DOHH2 (cell line): ENCODE measurements at regions not wholly inside any gene's neighbourhood (a gene's known extent, or its start where the extent isn't known, plus 50 kb on each side); places are given as distances from the start of the nearest gene placed in this dataset.

Source experiments
- H3F3A ChIP-seq: fragments of 200-600 bp; sonication (generic), shearing (Covaris generic); 2 replicates; pipeline ENCODE4 v1.6.0; 2016; ENCODE audit warnings: antibody characterized with exemption, mild to moderate bottlenecking; ENCODE audit not compliant: control insufficient read depth, insufficient read depth
- H3K27ac ChIP-seq: fragments of 200-600 bp; sonication (generic); 2 replicates; pipeline ENCODE4 v1.5.1; 2014; ENCODE audit warnings: low read depth, mild to moderate bottlenecking, low read length, moderate library complexity
- H3K27me3 ChIP-seq: fragments of 200-600 bp; sonication (generic); 2 replicates; pipeline ENCODE4 v1.6.1; 2014; ENCODE audit warnings: mild to moderate bottlenecking, low read length, mixed read lengths; ENCODE audit not compliant: control insufficient read depth
- H3K36me3 ChIP-seq: fragments of 200-600 bp; sonication (generic); 2 replicates; pipeline ENCODE4 v1.6.1; 2014; ENCODE audit warnings: mild to moderate bottlenecking, low read length, moderate library complexity, mixed read lengths; ENCODE audit not compliant: control insufficient read depth
- H3K4me1 ChIP-seq: fragments of 200-600 bp; sonication (generic); 2 replicates; pipeline ENCODE4 v1.6.1; 2014; ENCODE audit warnings: mild to moderate bottlenecking, low read length, mixed read lengths; ENCODE audit not compliant: control insufficient read depth
- H3K4me2 ChIP-seq: fragments of 200-600 bp; sonication (generic); 2 replicates; pipeline ENCODE4 v1.6.0; 2014; ENCODE audit warnings: mild to moderate bottlenecking, low read length, moderate library complexity
- H3K4me3 ChIP-seq: fragments of 200-600 bp; sonication (generic); 2 replicates; pipeline ENCODE4 v1.5.1; 2014; ENCODE audit warnings: mild to moderate bottlenecking, low read length, mixed read lengths
- H3K79me2 ChIP-seq: fragments of 200-600 bp; sonication (generic); 2 replicates; pipeline ENCODE4 v1.6.1; 2014; ENCODE audit warnings: mild to moderate bottlenecking, low read length, mixed read lengths; ENCODE audit not compliant: control insufficient read depth
- H3K9me2 ChIP-seq: fragments of 200-600 bp; sonication (generic); replicated peaks from 2 replicates; pipeline ENCODE4 v1.6.1; 2014; ENCODE audit warnings: mild to moderate bottlenecking, low read length, mixed read lengths; ENCODE audit not compliant: control insufficient read depth
- H3K9me3 ChIP-seq: fragments of 200-600 bp; sonication (generic); 2 replicates; pipeline ENCODE4 v1.6.1; 2014; ENCODE audit warnings: antibody characterized with exemption, low read length, mixed read lengths; ENCODE audit not compliant: control insufficient read depth, insufficient read depth
- H4K20me1 ChIP-seq: fragments of 200-600 bp; sonication (generic); 2 replicates; pipeline ENCODE4 v1.6.0; 2014; ENCODE audit warnings: low read depth, mild to moderate bottlenecking, antibody characterized with exemption, low read length, moderate library complexity; ENCODE audit not compliant: control insufficient read depth, insufficient read depth
- EZH2phosphoT487 ChIP-seq: fragments of 200-600 bp; sonication (generic); IDR thresholded peaks from 2 replicates; pipeline ENCODE4 v1.6.1; 2017; ENCODE audit warnings: borderline replicate concordance, mild to moderate bottlenecking, antibody characterized with exemption, low read length, moderate library complexity, mixed read lengths
- TF ChIP-seq, protein P1 (sequence below): fragments of 200-600 bp; sonication (generic); IDR thresholded peaks from one replicate; pipeline ENCODE4 v1.5.1; 2014; ENCODE audit warnings: antibody characterized with exemption, mild to moderate bottlenecking, low read depth, low read length; ENCODE audit not compliant: poor library complexity, severe bottlenecking

DNA sequence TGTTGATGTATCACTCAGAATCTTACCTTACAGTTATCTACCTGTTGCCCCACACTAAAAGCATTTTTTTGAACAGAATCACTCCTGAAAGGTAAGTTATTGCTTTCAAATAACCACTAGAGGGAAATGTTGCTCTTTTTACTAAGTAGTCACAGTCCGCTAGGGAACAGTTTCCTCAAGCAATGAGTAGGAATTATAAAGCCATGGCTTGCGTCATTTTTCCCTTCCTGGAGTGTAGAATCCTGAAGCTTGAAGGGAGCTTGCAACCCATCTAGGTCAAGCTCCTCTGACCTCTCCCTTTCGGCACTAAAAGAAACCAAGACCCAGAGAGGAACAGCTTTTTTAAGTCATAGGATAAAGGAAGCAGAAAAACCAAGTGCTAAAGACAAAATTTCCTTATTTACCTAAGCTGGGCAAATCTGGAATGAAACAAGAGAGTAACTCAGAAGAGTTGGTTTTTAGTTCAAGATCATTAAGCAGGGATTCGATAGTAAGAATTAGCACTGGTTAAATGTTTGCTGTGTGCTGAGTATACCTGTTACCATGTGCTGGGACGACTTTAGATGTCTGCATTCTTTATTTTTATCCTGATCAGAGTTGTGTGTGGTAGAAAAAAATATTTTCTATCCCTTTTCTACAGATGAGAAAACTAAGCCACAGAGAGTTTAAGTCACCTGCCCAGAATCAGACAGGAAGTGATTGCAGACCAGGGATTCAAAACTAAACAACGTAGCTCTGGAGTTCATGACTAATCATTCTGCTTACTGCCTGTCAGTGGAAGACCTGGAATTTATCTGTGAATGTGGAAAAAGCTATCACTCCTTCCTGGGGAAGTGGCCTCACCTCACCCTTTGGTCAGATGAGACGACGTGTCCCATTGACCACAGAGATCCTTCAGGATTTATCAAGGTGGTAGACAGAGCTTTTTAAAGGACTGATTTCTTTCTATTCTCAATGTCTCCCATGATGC, 631.5 kb downstream of the RAB28 start:
- no peaks in the 10 kb centered on the region for H3K4me1 ChIP-seq
- no peaks in the 10 kb centered on the region for H3F3A ChIP-seq
- no peak for TF ChIP-seq EZH2phosphoT487
- TF ChIP-seq, protein P1, sequence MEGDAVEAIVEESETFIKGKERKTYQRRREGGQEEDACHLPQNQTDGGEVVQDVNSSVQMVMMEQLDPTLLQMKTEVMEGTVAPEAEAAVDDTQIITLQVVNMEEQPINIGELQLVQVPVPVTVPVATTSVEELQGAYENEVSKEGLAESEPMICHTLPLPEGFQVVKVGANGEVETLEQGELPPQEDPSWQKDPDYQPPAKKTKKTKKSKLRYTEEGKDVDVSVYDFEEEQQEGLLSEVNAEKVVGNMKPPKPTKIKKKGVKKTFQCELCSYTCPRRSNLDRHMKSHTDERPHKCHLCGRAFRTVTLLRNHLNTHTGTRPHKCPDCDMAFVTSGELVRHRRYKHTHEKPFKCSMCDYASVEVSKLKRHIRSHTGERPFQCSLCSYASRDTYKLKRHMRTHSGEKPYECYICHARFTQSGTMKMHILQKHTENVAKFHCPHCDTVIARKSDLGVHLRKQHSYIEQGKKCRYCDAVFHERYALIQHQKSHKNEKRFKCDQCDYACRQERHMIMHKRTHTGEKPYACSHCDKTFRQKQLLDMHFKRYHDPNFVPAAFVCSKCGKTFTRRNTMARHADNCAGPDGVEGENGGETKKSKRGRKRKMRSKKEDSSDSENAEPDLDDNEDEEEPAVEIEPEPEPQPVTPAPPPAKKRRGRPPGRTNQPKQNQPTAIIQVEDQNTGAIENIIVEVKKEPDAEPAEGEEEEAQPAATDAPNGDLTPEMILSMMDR: peak; percentile 60
- H3K27me3 ChIP-seq: peaks cover 2% of the 10 kb centered on the region
- no peaks in the 10 kb centered on the region for H3K36me3 ChIP-seq
- no peaks in the 10 kb centered on the region for H3K9me2 ChIP-seq
- H3K27ac ChIP-seq: no peak overlapping the region
- H4K20me1 ChIP-seq: no peaks in the 10 kb centered on the region
- no peak overlapping the region for H3K4me3 ChIP-seq
- H3K79me2 ChIP-seq: no peaks in the 10 kb centered on the region
- no peak overlapping the region for H3K4me2 ChIP-seq
- H3K9me3 ChIP-seq: no peaks in the 10 kb centered on the region

DNA sequence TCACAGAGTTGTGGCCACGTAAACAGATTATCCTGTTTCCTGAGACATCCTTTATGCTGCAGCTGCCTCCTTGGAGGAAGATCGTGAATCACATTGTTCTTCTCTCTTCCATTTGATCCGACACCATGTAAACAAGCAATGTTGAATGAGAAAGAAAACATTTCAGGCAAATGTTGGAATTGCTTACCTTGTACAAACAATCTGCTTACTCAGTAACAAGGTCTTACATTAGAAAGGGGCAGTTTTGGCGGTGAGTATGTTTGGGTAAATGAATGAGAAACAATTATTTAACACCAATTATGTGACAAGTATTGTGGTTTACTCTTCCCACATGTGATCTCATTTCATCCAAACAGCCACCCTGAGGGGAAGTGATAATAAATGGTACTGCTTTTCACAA, 637.8 kb downstream of the RAB28 start:
- Histone ChIP-seq H3K4me2 (no peak overlapping the region), H4K20me1 (no peaks in the 10 kb centered on the region), H3K4me3 (no peak overlapping the region), H3K27ac (no peak overlapping the region), H3K9me3 (no peaks in the 10 kb centered on the region), H3F3A (no peaks in the 10 kb centered on the region), H3K79me2 (no peaks in the 10 kb centered on the region), H3K9me2 (no peaks in the 10 kb centered on the region), H3K4me1 (no peaks in the 10 kb centered on the region), H3K27me3 (peaks cover 6% of the 10 kb centered on the region; the same call in 1 of the 2 replicates), H3K36me3 (no peaks in the 10 kb centered on the region)
- TF ChIP-seq, protein P1: no peak
- no peak for TF ChIP-seq EZH2phosphoT487

DNA sequence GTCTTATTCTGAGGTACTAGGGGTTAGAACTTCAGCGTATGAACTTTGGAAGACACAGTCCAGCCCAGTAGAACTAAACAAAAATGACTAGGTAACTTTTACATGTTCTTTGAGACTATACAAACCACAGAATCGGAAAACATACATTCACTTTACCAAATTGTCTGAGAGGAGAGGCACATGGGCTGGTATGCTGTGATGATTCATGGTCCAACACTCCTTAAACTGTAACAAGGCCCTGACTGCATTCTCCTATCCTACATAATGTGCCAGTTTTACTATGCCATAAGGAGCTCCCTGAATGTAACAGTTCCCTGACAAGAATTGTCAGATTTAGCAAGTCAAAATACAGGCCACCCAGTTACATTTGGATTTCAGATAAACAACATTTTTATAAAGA, 640.0 kb downstream of the RAB28 start:
- Histone ChIP-seq H3K27ac (no peak overlapping the region), H4K20me1 (no peaks in the 10 kb centered on the region), H3K79me2 (no peaks in the 10 kb centered on the region), H3K4me3 (no peak overlapping the region), H3K4me2 (no peak overlapping the region), H3K4me1 (no peaks in the 10 kb centered on the region), H3K9me3 (no peaks in the 10 kb centered on the region), H3F3A (no peaks in the 10 kb centered on the region), H3K27me3 (0 out of 2 replicates have a peak, but pooled peaks cover 4% of the 10 kb centered on the region), H3K9me2 (no peaks in the 10 kb centered on the region), H3K36me3 (no peaks in the 10 kb centered on the region)
- TF ChIP-seq, protein P1: no peak
- no peak for TF ChIP-seq EZH2phosphoT487
